HCT116 (cell line): ENCODE measurements at regions not wholly inside any gene's neighbourhood (a gene's known extent, or its start where the extent isn't known, plus 50 kb on each side); places are given as distances from the start of the nearest gene placed in this dataset.

Experiments used
- EZH2 ChIP-seq: fragments of 200-600 bp; sonication (generic); IDR thresholded peaks from 2 replicates; pipeline ENCODE4 v1.6.1; 2017; ENCODE audit warnings: antibody characterized with exemption, mixed run types
- POLR2A ChIP-seq: IDR thresholded peaks from 2 replicates; pipeline ENCODE4 v1.7.0; 2011; ENCODE audit warnings: borderline replicate concordance; ENCODE audit not compliant: insufficient read depth, insufficient read length; ENCODE audit errors: extremely low read depth
- SRF ChIP-seq: IDR thresholded peaks from 2 replicates; pipeline ENCODE4 v1.6.1; 2012; ENCODE audit warnings: low read depth

- TF ChIP-seq EZH2 (no peak), POLR2A (no peak), SRF (no peak)
Measured at GRCh38 chr3:78076379-78076778, 1036.5 kb downstream of the ROBO2 start.
